Colon (tissue), 2 donors: ENCODE measurements at regions not wholly inside any gene's neighbourhood (a gene's known extent, or its start where the extent isn't known, plus 50 kb on each side); places are given as distances from the start of the nearest gene placed in this dataset.

ENCODE experiments used
- FAIRE-seq: peaks from 2 replicates; lab custom pipeline; 2012; peaks lifted over from hg19 to GRCh38; lab: Jason Lieb, UNC
- donor health status: control.
- donor health status: control.

GRCh38 chr18:65145312-65145711, 605.5 kb upstream of the CDH7 start:
- FAIRE-seq = no peak

GRCh38 chr18:65133610-65134009, 617.2 kb upstream of the CDH7 start:
- no peak for FAIRE-seq

DNA sequence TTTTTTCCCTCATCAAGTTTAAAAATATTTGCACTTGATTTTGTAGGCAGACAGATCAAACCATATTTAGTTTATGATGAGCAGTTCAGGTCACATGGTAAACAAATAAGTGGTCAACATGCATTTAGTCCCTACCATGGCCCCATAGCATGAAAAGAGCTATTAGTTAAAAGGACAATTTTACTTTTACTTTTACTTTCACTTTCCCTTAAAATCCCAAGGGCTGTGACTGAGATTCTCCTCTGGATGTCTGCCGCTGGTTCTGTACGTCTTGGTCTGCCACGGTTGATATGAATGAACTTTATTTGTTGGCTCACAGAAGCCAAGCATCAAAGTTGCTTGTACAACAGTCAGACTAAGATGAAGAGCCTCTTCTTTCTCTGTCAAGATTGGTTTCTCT, 626.2 kb upstream of the CDH7 start:
- no peak for FAIRE-seq

GRCh38 chr18:65103864-65104263, 646.9 kb upstream of the CDH7 start:
- no peak for FAIRE-seq

DNA sequence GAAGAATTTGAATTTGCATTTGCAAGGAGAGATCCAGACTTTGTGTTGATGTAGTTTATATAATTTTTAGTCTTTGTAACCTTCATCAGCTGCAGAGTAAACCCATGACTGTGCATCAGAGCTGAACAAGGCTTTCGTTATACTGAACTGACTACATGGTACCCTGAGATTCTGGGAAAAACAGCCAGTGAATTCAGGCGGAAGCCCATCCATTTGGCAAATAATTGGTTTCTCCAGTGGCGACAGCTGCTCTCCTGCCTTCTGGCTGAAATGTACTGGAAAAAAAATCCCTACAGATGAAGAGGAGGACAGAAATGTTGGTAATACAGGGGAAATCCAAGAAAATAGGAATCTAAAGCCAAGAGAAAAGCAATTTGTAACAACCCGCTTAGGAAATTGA, 657.5 kb upstream of the CDH7 start:
- FAIRE-seq = no peak

GRCh38 chr18:65091744-65092329, 659.0 kb upstream of the CDH7 start:
- FAIRE-seq = no peak

GRCh38 chr18:65082907-65083306, 667.9 kb upstream of the CDH7 start:
- no peak for FAIRE-seq

DNA sequence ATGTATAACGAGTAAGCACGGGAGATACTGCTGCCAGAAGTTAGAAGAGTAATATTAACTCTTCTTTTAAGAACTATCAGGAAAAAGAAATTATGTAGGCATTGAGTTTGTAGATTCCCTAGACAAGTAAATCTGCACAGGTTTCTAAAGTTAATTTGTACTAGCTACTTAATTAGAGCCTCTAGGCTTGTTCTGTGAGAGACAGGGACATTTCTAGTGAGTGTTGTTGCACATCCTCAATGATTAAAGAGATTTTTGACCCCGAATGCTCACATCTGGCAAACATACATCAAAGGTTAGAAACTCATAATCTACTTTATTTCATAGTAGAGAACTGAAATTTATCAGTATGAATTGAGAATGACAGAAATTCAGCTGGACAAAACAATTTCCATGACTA, 669.0 kb upstream of the CDH7 start:
- FAIRE-seq = no peak

DNA sequence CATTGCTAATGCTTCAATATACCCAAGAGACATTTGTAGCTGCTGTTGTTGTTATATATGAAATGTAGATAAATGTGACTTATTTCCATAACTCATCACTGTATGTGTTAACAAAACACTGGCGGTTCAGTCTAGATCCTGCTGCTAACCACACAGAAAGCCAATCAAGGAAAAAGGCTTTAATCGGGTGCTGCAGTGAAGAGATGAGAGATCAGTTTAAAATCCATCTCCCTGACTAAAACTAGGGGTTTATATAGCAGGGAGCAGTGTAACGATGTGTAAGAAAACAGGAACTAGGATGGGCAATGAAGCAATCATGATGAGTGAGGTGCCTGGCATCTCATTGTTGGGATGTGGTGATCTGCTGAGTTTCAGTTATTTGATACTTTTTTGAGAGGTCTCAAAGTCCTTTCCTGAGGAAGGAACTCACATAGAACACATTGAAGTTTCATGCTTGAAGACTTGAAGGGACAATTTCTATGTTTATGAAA, 677.7 kb upstream of the CDH7 start:
- no peak for FAIRE-seq

GRCh38 chr18:65057439-65058083, 693.3 kb upstream of the CDH7 start:
- no peak for FAIRE-seq

DNA sequence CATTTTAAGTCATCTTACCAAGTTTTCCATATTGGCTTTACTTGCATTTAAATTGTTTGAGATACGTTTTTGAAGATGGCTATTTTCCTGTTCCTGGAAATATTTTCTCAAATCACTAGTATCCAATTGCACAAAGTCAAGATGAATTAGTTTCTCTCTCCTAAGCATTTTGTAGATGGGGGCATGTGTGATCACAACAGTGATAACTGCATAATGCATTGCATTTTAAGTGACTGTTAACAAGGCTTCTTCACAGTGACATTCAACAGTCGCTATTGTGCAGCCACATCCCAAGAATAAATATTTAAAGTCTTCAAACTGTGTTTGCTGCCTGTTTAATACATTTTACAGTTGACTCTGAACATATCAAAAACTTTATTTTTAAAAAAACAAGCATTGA, 694.2 kb upstream of the CDH7 start:
- no peak for FAIRE-seq

DNA sequence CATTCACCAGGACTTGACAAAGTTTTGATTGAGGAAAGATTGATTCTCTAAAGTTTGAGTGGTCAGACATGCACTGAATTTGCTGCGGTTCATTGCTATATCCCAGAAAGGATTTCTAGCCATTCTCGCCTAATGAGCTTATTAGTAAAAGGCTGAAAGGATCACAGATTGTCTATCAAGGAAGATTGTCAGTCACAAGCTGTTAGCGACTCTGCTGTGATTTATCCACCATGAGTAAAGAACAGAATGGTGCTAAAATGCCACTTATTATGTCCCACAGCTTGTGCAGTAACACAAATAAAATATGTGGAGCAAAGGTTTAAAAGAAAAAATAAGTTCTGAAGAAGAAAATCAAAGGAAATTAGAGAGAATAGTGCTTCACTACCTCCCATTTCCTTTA, 701.2 kb upstream of the CDH7 start:
- FAIRE-seq = no peak

- no peak for FAIRE-seq
Observed at GRCh38 chr18:65039578-65039977, 711.2 kb upstream of the CDH7 start.

GRCh38 chr18:65035701-65036100, 715.1 kb upstream of the CDH7 start:
- no peak for FAIRE-seq

DNA sequence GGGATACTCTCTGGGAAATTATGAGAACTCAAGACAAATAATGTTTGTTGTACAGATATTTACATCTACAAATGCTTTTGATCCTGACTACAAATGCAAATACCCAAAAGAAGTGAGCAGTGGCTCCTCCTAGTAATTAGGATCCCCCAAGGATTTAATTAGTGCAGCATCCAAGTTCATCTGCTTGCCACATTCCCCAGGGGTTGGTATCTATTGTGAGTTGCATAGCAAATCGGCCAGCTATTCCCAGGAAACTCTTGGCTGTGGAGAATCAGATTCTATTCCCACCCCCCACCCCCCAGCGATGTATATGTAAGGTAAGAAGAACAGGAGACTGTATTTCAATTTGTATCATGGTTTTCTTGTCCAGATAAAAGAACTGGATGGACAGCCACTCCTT, 725.1 kb upstream of the CDH7 start:
- FAIRE-seq = no peak

DNA sequence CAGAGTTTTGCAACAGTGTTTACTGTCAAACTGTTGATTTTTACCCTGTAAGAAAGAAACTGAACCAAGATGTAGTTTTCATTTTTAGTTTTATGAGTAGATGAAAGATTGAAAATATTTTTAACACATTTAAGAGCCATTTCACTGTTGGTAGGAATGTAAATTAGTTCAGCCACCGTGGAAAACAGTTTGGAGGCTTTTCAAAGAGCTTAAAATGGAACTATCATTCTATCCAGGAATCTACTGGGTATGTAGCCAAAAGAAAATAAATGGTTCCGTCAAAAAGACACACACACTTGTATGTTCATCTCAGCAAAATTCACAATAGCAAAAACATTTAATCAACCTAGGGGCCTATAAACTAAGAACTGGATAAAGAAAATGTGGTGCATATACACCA, 729.8 kb upstream of the CDH7 start:
- no peak for FAIRE-seq

DNA sequence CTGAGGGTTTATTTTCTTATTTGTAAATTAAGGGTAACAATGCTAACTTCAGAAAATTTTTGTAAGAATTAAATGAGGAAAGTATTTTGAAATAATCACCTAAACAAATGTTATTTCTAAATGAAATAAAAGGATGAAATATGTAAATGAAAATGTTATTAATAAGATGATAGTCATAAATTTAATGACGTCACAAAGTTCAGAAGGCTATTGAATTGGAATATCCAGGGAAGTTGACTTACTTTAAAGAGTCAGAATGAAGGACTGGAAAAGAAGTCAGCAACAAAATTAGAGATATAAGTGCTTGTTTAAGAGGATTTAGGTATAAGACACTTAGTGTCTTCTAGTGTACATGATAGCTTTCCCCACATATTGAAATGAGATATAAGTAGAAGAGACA, 732.6 kb upstream of the CDH7 start:
- FAIRE-seq = no peak

- FAIRE-seq = no peak
Observed at GRCh38 chr18:65017372-65017760, 733.4 kb upstream of the CDH7 start.

DNA sequence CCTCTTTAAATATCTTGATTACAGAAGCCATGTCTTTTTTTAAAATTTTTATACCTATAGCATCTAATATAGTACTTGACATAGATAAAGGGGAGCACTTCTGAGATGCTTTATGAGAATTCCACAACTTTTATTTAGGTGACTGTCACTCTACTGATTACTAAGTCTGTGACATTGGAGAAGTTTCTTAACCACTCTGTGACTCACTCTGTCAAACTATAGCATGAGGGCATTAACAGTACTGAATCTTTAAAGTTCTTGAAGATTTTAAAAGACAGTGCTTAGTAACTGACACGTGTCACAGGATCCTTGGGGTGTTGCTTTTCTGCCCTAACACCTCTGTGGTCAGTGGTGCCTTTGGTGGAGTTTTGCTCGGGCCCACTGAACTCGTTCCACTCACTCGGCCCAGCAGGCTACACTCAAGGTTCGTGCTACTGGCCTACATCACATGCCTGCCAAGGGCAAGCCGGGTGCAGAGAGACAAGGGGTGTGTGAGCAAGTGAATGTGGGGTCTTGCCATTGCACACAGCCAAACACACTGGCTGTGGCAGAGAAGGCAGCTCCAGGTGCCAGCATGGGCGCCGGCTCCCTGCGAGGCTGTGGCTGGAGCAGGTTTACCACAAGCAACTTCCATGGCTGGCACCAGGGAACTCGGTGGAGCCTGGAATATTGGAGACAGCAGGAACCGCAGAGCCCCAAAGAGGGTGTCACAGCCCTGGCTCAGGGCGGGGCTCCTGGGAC, 734.0 kb upstream of the CDH7 start:
- no peak for FAIRE-seq

- FAIRE-seq = no peak
Observed at GRCh38 chr18:64994370-64994769, 756.4 kb upstream of the CDH7 start.

DNA sequence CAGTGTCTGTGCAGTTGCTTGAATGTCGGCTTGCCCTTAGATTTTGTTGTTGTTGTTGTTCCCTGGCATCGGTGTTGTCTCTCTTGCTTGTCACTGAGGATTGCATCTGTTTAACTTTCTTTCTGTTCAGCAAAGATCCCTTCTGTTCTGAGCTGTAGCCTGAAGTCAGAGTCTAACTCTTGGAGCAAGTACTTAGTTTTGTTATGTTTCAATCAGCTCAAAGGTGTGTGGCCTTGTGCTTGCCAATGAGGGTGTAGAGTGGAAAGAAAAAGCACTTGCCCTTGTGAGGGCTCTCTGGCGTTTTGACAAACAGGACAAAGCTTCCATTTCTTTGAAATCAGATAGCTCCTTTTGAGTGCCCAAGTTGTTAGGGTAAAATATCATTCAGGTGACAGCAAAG, 757.1 kb upstream of the CDH7 start:
- FAIRE-seq = no peak

- FAIRE-seq = no peak
Observed at GRCh38 chr18:64992654-64993053, 758.2 kb upstream of the CDH7 start.

DNA sequence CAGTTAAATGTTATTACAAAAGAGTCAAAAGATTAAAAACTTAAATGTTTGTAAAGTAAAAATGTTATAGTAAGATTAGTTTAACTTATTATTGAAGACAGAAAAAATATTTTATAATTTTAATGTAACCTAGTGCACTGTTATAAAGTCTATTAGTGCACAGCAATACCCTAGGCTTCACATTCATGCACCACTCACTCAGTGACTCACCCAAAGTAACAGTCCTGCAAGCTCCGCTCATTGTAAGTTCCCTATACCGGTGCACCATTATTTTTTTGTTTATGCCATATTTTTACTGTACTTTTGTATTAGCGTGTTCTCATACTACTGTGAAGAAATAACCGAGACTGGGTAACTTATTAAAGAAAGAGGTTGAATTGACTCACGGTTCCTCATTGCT, 759.7 kb upstream of the CDH7 start:
- no peak for FAIRE-seq
